Neural cell (in vitro differentiated cells): ENCODE measurements at regions not wholly inside any gene's neighbourhood (a gene's known extent, or its start where the extent isn't known, plus 50 kb on each side); places are given as distances from the start of the nearest gene placed in this dataset.

Experiments used
- H2AFZ ChIP-seq: fragments of 200-600, 300-800 bp; sonication (generic), shearing (Covaris generic); 2 replicates; pipeline ENCODE4 v1.6.0; 2014; ENCODE audit warnings: low read depth, mild to moderate bottlenecking, antibody characterized with exemption, low read length, moderate library complexity
- H3F3A ChIP-seq: fragments of 200-600 bp; shearing (Covaris generic); 2 replicates; pipeline ENCODE4 v1.6.1; 2016; ENCODE audit warnings: mild to moderate bottlenecking, moderate library complexity, mixed read lengths, antibody characterized with exemption, low read length; ENCODE audit not compliant: insufficient read depth, poor library complexity, severe bottlenecking
- H3K27ac ChIP-seq: fragments of 200-600, 300-800 bp; sonication (generic), shearing (Covaris generic); 2 replicates; pipeline ENCODE4 v1.5.1; 2014; ENCODE audit warnings: mild to moderate bottlenecking, low read length, moderate library complexity
- H3K27me3 ChIP-seq: fragments of 300-800, 200-600 bp; sonication (generic), shearing (Covaris generic); 2 replicates; pipeline ENCODE4 v1.6.0; 2014; ENCODE audit warnings: mild to moderate bottlenecking, low read depth, low read length, moderate library complexity; ENCODE audit not compliant: insufficient read depth
- H3K36me3 ChIP-seq: fragments of 300-800, 200-600 bp; sonication (generic), shearing (Covaris generic); 2 replicates; pipeline ENCODE4 v1.5.1; 2014; ENCODE audit warnings: mild to moderate bottlenecking, antibody characterized with exemption, low read length, moderate library complexity; ENCODE audit not compliant: insufficient read depth
- H3K4me2 ChIP-seq: fragments of 300-800, 200-600 bp; sonication (generic), shearing (Covaris generic); 2 replicates; pipeline ENCODE4 v1.6.0; 2014; ENCODE audit warnings: mild to moderate bottlenecking, low read length
- H3K4me3 ChIP-seq: fragments of 300-800, 200-600 bp; sonication (generic), shearing (Covaris generic); 2 replicates; pipeline ENCODE4 v1.5.1; 2014; ENCODE audit warnings: mild to moderate bottlenecking, low read length, moderate library complexity
- H3K79me2 ChIP-seq: fragments of 200-600 bp; shearing (Covaris generic); replicated peaks from 2 replicates; pipeline ENCODE4 v1.6.0; 2014; ENCODE audit warnings: mild to moderate bottlenecking, low read length, moderate library complexity; ENCODE audit not compliant: insufficient read depth
- H3K9ac ChIP-seq: fragments of 300-800, 200-600 bp; sonication (generic), shearing (Covaris generic); 2 replicates; pipeline ENCODE4 v1.6.1; 2016; ENCODE audit warnings: mild to moderate bottlenecking, low read length, mixed read lengths
- H3K9me2 ChIP-seq: fragments of 200-600 bp; shearing (Covaris generic); 2 replicates; pipeline ENCODE4 v1.6.1; 2016; ENCODE audit warnings: mild to moderate bottlenecking, low read length, mixed read lengths; ENCODE audit not compliant: insufficient read depth
- H3K9me3 ChIP-seq: fragments of 200-600, 300-800 bp; sonication (generic), shearing (Covaris generic); 2 replicates; pipeline ENCODE4 v1.6.1; 2016; ENCODE audit warnings: mild to moderate bottlenecking, mixed run types, low read length, moderate library complexity, mixed read lengths
- H4K20me1 ChIP-seq: fragments of 200-600 bp; shearing (Covaris generic); 2 replicates; pipeline ENCODE4 v1.6.1; 2016; ENCODE audit warnings: mild to moderate bottlenecking, mixed run types; ENCODE audit not compliant: insufficient read depth
- CTCF ChIP-seq: fragments of 450-650 bp; IDR thresholded peaks from 2 replicates; pipeline ENCODE4 v1.5.1; 2014; ENCODE audit warnings: antibody characterized with exemption, mild to moderate bottlenecking, moderate library complexity; ENCODE audit not compliant: poor library complexity, severe bottlenecking
- EP300 ChIP-seq: fragments of 450-650 bp; conservative IDR thresholded peaks from 2 replicates; pipeline ENCODE4 v1.6.1; 2014; ENCODE audit warnings: antibody characterized with exemption, mild to moderate bottlenecking, moderate library complexity; ENCODE audit not compliant: poor library complexity, severe bottlenecking
- EZH2 ChIP-seq: fragments of 200-600, 300-800 bp; shearing (Covaris generic), sonication (generic); IDR thresholded peaks from 2 replicates; pipeline ENCODE4 v1.6.1; 2014; ENCODE audit warnings: antibody characterized with exemption, low read length, borderline replicate concordance, mild to moderate bottlenecking; ENCODE audit not compliant: insufficient read depth, poor library complexity, severe bottlenecking
- MXI1 ChIP-seq: fragments of 450-650 bp; conservative IDR thresholded peaks from 2 replicates; pipeline ENCODE4 v1.6.1; 2014; ENCODE audit warnings: antibody characterized with exemption, mild to moderate bottlenecking; ENCODE audit not compliant: poor library complexity, severe bottlenecking
- POLR2AphosphoS5 ChIP-seq: IDR thresholded peaks from 2 replicates; pipeline ENCODE4 v1.6.1; 2012
- RAD21 ChIP-seq: fragments of 450-650 bp; conservative IDR thresholded peaks from 2 replicates; pipeline ENCODE4 v1.6.1; 2014; ENCODE audit warnings: antibody characterized with exemption, mild to moderate bottlenecking, moderate library complexity
- REST ChIP-seq: IDR thresholded peaks from 2 replicates; pipeline ENCODE4 v1.6.1; 2012; ENCODE audit warnings: borderline replicate concordance
- SMC3 ChIP-seq: fragments of 450-650 bp; conservative IDR thresholded peaks from 2 replicates; pipeline ENCODE4 v1.6.1; 2014; ENCODE audit warnings: antibody characterized with exemption, mild to moderate bottlenecking, moderate library complexity; ENCODE audit not compliant: poor library complexity
- TAF1 ChIP-seq: IDR thresholded peaks from 2 replicates; pipeline ENCODE4 v1.6.1; 2012; ENCODE audit warnings: low read depth

- Histone ChIP-seq H2AFZ (no peak overlapping the region), H3K4me3 (no peak overlapping the region), H3F3A (no peaks in the 10 kb centered on the region), H3K9me3 (no peaks in the 10 kb centered on the region), H3K27ac (no peak overlapping the region), H3K79me2 (no peaks in the 10 kb centered on the region), H4K20me1 (no peaks in the 10 kb centered on the region), H3K9me2 (no peaks in the 10 kb centered on the region), H3K9ac (no peak overlapping the region), H3K36me3 (no peaks in the 10 kb centered on the region), H3K4me2 (no peak overlapping the region), H3K27me3 (no peaks in the 10 kb centered on the region)
- TF ChIP-seq POLR2AphosphoS5 (no peak), CTCF (no peak), EP300 (no peak), MXI1 (no peak), TAF1 (no peak), RAD21 (no peak), EZH2 (no peak), REST (no peak), SMC3 (no peak)
These were observed 57.5 kb upstream of the PAPPA start for GRCh38 chr9:116096046-116096445.

GRCh38 chr9:116096853-116097252 is 56.7 kb upstream of the PAPPA start:
- no peaks in the 10 kb centered on the region for H4K20me1 ChIP-seq
- H3K9me2 ChIP-seq, result no peaks in the 10 kb centered on the region
- H3K9me3 ChIP-seq, result no peaks in the 10 kb centered on the region
- H3K4me2 ChIP-seq, result no peak overlapping the region
- H3K36me3 ChIP-seq, result no peaks in the 10 kb centered on the region
- TF ChIP-seq SMC3 (no peak), POLR2AphosphoS5 (no peak), RAD21 (no peak), REST (no peak), CTCF (no peak), EZH2 (no peak), TAF1 (no peak), EP300 (no peak), MXI1 (no peak)
- H3K27ac ChIP-seq, result no peak overlapping the region
- H3K9ac ChIP-seq, result no peak overlapping the region
- no peaks in the 10 kb centered on the region for H3F3A ChIP-seq
- no peak overlapping the region for H2AFZ ChIP-seq
- no peak overlapping the region for H3K4me3 ChIP-seq
- H3K27me3 ChIP-seq, result no peaks in the 10 kb centered on the region
- no peaks in the 10 kb centered on the region for H3K79me2 ChIP-seq
